Natural killer cell treated with Interleukin-12 subunit alpha and Interleukin-12 subunit beta and Interleukin-15 and Interleukin-18, amount 100 ng/mL, for 72 hours (primary cell): ENCODE measurements at regions not wholly inside any gene's neighbourhood (a gene's known extent, or its start where the extent isn't known, plus 50 kb on each side); places are given as distances from the start of the nearest gene placed in this dataset.
"Not testable (repeated sequence)": the region's sequence is repeated elsewhere in the genome, so short reads cannot be mapped to it uniquely, and the experiment has no call there.

Experiments used
- ATAC-seq, 2 donors: fragments of 150-1000 bp; cut with Tn5 transposase in 1 of 2; sonication (Bioruptor Pico), chemical (Tn5 transposase) in 1 of 2; 2 replicates each; pipeline ENCODE4 v1.10.0; 2021
- DNase-seq: peaks from one replicate; pipeline ENCODE4 v3.0.0; 2022; ENCODE audit warnings: low spot score
- H3K27ac Mint-ChIP-seq, 2 donors: 1 replicate in 1 of 2; 2 replicates in 1 of 2; pipeline ENCODE4 v1.8.0; 2022; ENCODE audit warnings: mixed read lengths in 2 of 2, mild to moderate bottlenecking in 1 of 2, moderate library complexity in 1 of 2
- H3K27me3 Mint-ChIP-seq, 2 donors: 1 replicate in 1 of 2; 2 replicates in 1 of 2; pipeline ENCODE4 v1.8.0; 2022; ENCODE audit warnings: mixed read lengths in 2 of 2
- H3K36me3 Mint-ChIP-seq: one replicate; pipeline ENCODE4 v1.8.0; 2022; ENCODE audit warnings: mixed read lengths
- H3K4me1 Mint-ChIP-seq, 2 donors: 1 replicate in 1 of 2; 2 replicates in 1 of 2; pipeline ENCODE4 v1.8.0; 2022; ENCODE audit warnings: low read depth in 2 of 2, mixed read lengths in 2 of 2, mild to moderate bottlenecking in 1 of 2
- H3K4me3 Mint-ChIP-seq: one replicate; pipeline ENCODE4 v1.8.0; 2022; ENCODE audit warnings: mixed read lengths
- H3K9me3 Mint-ChIP-seq: 2 replicates; pipeline ENCODE4 v1.8.0; 2022; ENCODE audit warnings: mixed read lengths

DNA sequence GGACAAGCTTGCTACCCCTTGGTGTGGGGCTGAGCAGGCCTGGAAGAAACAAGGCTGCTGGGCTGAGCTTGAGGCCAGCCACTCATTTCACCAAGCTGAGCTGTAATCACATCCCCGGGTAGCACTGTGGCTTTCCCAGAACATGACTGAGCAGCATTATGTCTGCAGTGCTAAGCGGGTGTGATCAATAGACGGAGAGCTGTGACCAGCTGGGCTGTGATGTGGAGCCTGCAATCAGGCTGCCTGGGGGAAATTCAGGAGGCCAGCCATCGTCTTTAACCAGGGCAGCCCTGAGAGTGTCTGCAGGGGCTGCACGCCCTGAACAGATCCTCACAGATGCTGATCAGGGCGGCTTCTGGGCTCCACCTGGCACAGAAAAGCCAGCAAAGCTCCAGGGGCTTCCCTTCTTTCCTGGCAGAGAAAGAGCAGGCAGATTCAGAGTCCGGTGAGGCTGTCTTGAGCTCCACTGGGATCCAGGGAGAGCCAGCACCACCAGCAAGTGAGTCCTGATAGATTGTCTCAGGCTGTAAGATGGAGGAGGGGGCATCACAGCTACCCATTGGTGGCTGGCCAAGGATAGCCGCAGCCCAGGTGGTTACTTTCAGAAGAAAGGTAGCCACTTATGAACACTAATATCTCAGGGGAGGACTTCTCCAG lies 165.9 kb downstream of the NRN1 start:
- Mint-ChIP-seq H3K36me3 (peaks cover 5% of the 10 kb centered on the region), H3K4me3 (no peak overlapping the region), H3K4me1 (peaks cover 0 to 5% of the 10 kb centered on the region in 2 donors), H3K27me3 (peaks cover 3 to 6% of the 10 kb centered on the region in 2 donors), H3K27ac (no peak overlapping the region), H3K9me3 (no peaks in the 10 kb centered on the region)
- no peak for DNase-seq
- ATAC-seq: peak in 1 of 2 donors; percentile 38

GRCh38 chr6:5838656-5839396 lies 167.9 kb downstream of the NRN1 start:
- Mint-ChIP-seq H3K36me3 (peaks cover 5% of the 10 kb centered on the region), H3K27ac (peak overlapping the region in 1 of 2 donors; percentile 64), H3K27me3 (peaks cover 3 to 6% of the 10 kb centered on the region in 2 donors), H3K9me3 (no peaks in the 10 kb centered on the region), H3K4me1 (peaks cover 3 to 5% of the 10 kb centered on the region in 2 donors), H3K4me3 (no peak overlapping the region)
- ATAC-seq: no peak
- DNase-seq: no peak

DNA sequence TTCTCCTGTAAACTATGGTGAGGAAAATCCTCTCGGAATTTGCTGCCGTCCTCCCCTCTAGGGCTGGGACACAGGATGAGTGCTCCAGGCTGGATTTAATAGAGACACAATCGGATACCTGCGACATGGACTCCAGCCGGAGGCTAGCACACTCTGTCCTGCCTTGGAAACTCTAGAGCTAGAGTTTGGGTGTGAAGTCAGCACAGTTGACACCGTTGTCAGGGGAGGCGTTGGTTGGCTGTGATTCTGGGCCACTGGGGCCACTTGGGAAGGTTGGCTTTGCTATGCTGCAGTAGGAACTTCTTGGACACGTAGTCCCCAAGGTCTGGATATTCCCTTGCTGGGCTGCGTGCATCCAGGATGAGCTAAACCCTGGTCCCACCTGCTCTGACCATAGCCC lies 169.4 kb downstream of the NRN1 start:
- Mint-ChIP-seq H3K27me3 (no peaks in the 10 kb centered on the region), H3K36me3 (no peaks in the 10 kb centered on the region)

DNA sequence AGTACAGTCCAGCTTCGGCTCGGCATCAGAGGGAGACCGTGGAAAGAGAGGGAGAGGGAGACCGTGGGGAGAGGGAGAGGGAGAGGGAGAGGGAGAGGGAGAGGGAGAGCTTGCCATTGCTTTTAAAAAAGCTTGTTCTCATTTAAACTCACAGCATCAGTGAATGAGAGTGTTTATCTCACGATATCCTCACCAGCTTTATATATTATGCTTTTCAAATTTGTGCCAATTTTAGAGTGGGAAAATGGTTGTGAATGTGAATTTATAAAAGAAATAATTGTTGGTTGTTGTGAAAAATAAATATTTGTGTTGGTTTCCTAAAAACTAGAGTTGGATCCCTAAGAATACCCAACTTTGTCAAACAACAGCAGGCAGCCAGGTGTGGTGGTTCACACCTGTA lies 170.1 kb downstream of the NRN1 start:
- DNase-seq, ATAC-seq, H3K4me3 Mint-ChIP-seq, H3K27me3 Mint-ChIP-seq, H3K9me3 Mint-ChIP-seq, H3K27ac Mint-ChIP-seq, H3K36me3 Mint-ChIP-seq: not testable (repeated sequence)
- peaks cover 17 to 18% of the 10 kb centered on the region in 2 donors for H3K4me1 Mint-ChIP-seq

More for the DNA sequence above, 169.4 kb downstream of the NRN1 start:
- Mint-ChIP-seq H3K4me1 (peaks cover 10 to 11% of the 10 kb centered on the region in 2 donors), H3K4me3 (no peak overlapping the region), H3K9me3 (no peaks in the 10 kb centered on the region), H3K27ac (peak overlapping the region in 1 of 2 donors; percentile 76)
- ATAC-seq: no peak
- no peak for DNase-seq

- Mint-ChIP-seq H3K9me3 (no peaks in the 10 kb centered on the region), H3K4me1 (peaks cover 29 to 34% of the 10 kb centered on the region in 2 donors)
Observed at GRCh38 chr6:5833120-5833519, 173.6 kb downstream of the NRN1 start.

GRCh38 chr6:5832668-5833067 lies 174.1 kb downstream of the NRN1 start:
- ATAC-seq (no peak), DNase-seq (no peak)
- Mint-ChIP-seq H3K36me3 (no peaks in the 10 kb centered on the region), H3K4me3 (peak overlapping the region; percentile 82), H3K9me3 (no peaks in the 10 kb centered on the region), H3K27me3 (no peaks in the 10 kb centered on the region), H3K27ac (peak overlapping the region; percentile 94 to 96), H3K4me1 (peaks cover 29 to 34% of the 10 kb centered on the region in 2 donors)

More at GRCh38 chr6:5833120-5833519, 173.6 kb downstream of the NRN1 start:
- no peak overlapping the region for H3K4me3 Mint-ChIP-seq
- H3K27me3 Mint-ChIP-seq: no peaks in the 10 kb centered on the region
- DNase-seq: no peak
- H3K27ac Mint-ChIP-seq: peak overlapping the region; percentile 94 to 96
- ATAC-seq: no peak
- no peaks in the 10 kb centered on the region for H3K36me3 Mint-ChIP-seq

- H3K27ac Mint-ChIP-seq: peak overlapping the region; percentile 94 to 96
- not testable (repeated sequence) for H3K27me3 Mint-ChIP-seq, H3K9me3 Mint-ChIP-seq, H3K36me3 Mint-ChIP-seq
- DNase-seq: peak; percentile 65
- H3K4me3 Mint-ChIP-seq: peak overlapping the region; percentile 82
- H3K4me1 Mint-ChIP-seq: peaks cover 29 to 34% of the 10 kb centered on the region in 2 donors
- ATAC-seq: peak; percentile 83 to 89
Observed at GRCh38 chr6:5831219-5831862, 175.4 kb downstream of the NRN1 start.

DNA sequence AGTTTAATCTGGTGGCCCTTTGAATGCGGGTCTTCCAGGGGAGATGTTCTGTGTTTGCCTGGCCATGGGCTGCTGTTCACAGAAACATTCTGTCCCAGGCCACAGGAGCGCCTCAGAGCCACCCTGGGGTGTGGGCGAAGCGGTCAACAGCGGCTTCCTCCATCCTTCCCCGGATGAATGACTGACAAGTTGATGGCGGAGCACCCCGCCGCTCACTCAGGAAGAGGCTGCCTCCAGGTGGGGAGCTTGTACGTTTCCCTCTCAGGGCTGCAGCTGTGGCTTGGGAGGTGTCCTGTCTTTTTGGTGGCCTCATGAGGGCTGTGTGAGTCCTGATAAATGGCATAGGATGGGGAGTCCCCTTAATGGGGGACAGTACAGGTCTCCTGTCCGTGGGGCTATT lies 178.4 kb downstream of the NRN1 start:
- H3K36me3 Mint-ChIP-seq: no peaks in the 10 kb centered on the region
- no peaks in the 10 kb centered on the region for H3K27me3 Mint-ChIP-seq
- H3K27ac Mint-ChIP-seq: no peak overlapping the region
- ATAC-seq (no peak), DNase-seq (no peak)
- H3K9me3 Mint-ChIP-seq: no peaks in the 10 kb centered on the region
- no peak overlapping the region for H3K4me3 Mint-ChIP-seq
- H3K4me1 Mint-ChIP-seq: peaks cover 31 to 45% of the 10 kb centered on the region in 2 donors

DNA sequence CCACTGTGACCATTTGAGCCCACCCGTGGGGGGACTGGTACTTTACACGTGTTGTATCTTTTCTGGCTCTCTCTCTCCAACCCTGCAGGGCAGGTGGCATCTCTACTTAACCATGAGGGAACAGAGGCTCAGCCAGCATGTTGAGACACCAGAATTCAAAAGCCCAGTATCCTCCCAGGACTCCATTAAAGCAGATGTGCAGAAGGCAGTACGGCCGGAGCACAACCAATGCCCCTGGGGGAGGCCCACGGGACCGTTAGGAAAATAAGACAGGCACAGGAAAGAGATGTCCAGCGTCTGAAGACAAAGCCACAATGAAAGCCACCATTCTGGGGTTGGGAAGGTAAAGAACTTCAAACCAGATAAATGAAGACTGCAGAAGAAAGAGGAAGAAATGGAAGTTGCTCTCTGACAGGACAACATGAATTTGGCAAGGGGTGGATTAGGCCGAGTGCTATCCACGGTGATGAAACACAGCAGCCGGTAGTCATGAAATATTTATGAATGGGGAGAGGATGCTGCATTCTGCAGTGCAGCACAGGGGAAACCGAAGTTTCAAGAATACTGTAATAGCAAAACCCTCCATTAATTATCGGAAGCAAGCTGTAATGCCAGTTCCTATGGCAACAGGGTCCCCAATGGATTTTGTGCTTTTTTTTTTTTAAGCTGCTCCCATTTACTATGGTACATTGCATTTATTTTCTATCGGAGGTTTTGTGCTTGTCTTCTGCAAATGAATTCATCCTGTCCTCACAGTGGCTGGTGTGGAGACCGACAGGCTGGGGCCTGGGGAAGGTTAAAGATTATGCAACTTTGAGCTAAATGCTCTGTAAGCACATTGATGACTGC lies 179.4 kb downstream of the NRN1 start:
- no peaks in the 10 kb centered on the region for H3K9me3 Mint-ChIP-seq
- ATAC-seq: no peak
- H3K27me3 Mint-ChIP-seq: no peaks in the 10 kb centered on the region
- no peaks in the 10 kb centered on the region for H3K36me3 Mint-ChIP-seq
- H3K4me3 Mint-ChIP-seq: no peak overlapping the region
- peaks cover 24 to 42% of the 10 kb centered on the region in 2 donors for H3K4me1 Mint-ChIP-seq
- DNase-seq: no peak
- no peak overlapping the region for H3K27ac Mint-ChIP-seq

- ATAC-seq: peak; percentile 83 to 88
- H3K4me1 Mint-ChIP-seq: peaks cover 7 to 21% of the 10 kb centered on the region in 2 donors
- peak overlapping the region; percentile 56 for H3K4me3 Mint-ChIP-seq
- not testable (repeated sequence) for H3K9me3 Mint-ChIP-seq, H3K36me3 Mint-ChIP-seq, H3K27me3 Mint-ChIP-seq, DNase-seq
- peak overlapping the region; percentile 69 to 84 for H3K27ac Mint-ChIP-seq
Observed at GRCh38 chr6:5824382-5824983, 182.2 kb downstream of the NRN1 start.
